ENCODE measurements at regions not wholly inside any gene's neighbourhood (a gene's known extent, or its start where the extent isn't known, plus 50 kb on each side); places are given as distances from the start of the nearest gene placed in this dataset.

DNA sequence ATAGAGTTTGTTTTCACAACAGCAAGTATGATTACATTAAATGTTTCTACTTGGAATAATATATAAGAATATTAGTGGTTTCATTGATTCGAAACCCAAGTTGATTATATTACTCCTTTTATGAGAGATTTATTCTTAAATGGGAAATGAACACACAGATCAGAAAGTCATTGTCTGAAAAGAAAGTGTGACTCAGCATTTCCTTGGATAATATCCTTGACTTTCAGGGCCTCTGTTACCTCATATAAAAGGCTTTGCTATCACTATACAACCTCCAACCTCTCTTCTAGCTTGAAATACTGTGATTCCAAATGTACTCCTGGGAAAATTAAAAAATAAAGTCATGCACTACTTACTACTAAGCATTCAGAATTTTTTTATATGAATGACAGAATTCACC is 295.3 kb upstream of the LYPLAL1 start:
- Histone ChIP-seq H3K27me3 (ENCODE audit: low read depth) (no peaks in the 10 kb centered on the region), H3K4me1 (no peaks in the 10 kb centered on the region), H3K4me3 (no peak overlapping the region), H3K27ac (no peak overlapping the region), H3K9me3 (no peaks in the 10 kb centered on the region), H3K36me3 (no peaks in the 10 kb centered on the region)
- TF ChIP-seq, protein P1, sequence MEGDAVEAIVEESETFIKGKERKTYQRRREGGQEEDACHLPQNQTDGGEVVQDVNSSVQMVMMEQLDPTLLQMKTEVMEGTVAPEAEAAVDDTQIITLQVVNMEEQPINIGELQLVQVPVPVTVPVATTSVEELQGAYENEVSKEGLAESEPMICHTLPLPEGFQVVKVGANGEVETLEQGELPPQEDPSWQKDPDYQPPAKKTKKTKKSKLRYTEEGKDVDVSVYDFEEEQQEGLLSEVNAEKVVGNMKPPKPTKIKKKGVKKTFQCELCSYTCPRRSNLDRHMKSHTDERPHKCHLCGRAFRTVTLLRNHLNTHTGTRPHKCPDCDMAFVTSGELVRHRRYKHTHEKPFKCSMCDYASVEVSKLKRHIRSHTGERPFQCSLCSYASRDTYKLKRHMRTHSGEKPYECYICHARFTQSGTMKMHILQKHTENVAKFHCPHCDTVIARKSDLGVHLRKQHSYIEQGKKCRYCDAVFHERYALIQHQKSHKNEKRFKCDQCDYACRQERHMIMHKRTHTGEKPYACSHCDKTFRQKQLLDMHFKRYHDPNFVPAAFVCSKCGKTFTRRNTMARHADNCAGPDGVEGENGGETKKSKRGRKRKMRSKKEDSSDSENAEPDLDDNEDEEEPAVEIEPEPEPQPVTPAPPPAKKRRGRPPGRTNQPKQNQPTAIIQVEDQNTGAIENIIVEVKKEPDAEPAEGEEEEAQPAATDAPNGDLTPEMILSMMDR (IDR thresholded peaks at IDR 0.05): no peak
- DNase-seq (no peak), ATAC-seq (no peak)
- intact Hi-C loops (cut with DNase I): no loop called here

DNA sequence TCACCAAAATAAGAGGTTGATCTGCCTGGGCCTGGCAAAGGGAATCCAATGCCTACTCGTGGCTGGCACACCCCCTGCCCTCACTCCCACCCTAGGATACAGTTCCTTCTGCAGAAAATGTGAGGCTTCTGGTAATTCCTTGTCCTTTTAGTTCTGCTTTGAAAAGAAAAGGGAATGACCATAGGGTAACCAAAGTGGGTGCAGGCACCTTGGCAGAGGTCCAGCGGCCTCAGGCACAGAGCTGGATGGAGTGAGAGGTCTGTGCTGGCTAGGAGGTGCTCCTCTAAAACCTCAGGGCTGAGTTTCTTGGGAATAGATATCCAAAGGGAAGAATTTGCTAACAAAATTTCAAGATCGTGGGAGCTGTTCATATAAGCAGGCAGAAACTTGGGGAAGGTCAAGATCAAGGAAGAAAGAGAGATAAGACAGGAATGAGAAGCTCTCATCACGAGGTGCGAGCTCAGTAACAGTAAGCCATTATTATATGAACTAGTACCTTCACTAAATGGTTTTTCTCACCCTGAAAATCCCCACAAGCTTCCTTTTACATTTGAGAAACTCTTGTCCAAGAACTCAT is 293.1 kb upstream of the LYPLAL1 start:
- Histone ChIP-seq H3K4me1 (no peaks in the 10 kb centered on the region), H3K4me3 (no peak overlapping the region), H3K9me3 (no peaks in the 10 kb centered on the region), H3K36me3 (no peaks in the 10 kb centered on the region), H3K27me3 (ENCODE audit: low read depth) (no peaks in the 10 kb centered on the region), H3K27ac (no peak overlapping the region)
- TF ChIP-seq, protein P1 (IDR thresholded peaks at IDR 0.05): no peak
- ATAC-seq (no peak), DNase-seq (no peak)
- intact Hi-C loops (cut with DNase I): no loop called here

DNA sequence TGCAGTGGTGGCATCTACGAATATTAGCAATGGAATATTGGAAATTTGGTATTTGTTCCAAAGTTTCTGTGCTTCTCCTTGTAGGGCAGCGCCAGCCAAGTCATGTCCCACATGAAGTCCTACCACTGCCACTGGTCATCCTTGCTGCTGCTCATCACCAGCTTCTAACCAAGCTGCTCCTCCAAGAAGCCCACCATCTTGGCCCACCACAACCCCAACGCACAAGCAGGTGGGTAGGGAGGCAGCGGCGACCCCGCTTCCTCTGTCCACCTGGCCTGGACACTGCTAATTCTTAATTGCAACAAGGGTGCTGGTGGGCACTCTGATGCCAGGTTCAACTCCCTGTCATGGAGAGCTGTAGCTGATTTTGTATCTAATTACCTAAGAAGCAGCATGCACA is 291.2 kb upstream of the LYPLAL1 start:
- TF ChIP-seq, protein P1 (IDR thresholded peaks at IDR 0.05): no peak
- ATAC-seq (no peak), DNase-seq (no peak)
- no peak overlapping the region for H3K27ac ChIP-seq
- H3K9me3 ChIP-seq: no peaks in the 10 kb centered on the region
- no peaks in the 10 kb centered on the region for H3K4me1 ChIP-seq
- intact Hi-C loops (cut with DNase I): no loop called here
- H3K36me3 ChIP-seq: no peaks in the 10 kb centered on the region
- H3K4me3 ChIP-seq: no peak overlapping the region
- no peaks in the 10 kb centered on the region for H3K27me3 ChIP-seq (ENCODE audit: low read depth)

DNA sequence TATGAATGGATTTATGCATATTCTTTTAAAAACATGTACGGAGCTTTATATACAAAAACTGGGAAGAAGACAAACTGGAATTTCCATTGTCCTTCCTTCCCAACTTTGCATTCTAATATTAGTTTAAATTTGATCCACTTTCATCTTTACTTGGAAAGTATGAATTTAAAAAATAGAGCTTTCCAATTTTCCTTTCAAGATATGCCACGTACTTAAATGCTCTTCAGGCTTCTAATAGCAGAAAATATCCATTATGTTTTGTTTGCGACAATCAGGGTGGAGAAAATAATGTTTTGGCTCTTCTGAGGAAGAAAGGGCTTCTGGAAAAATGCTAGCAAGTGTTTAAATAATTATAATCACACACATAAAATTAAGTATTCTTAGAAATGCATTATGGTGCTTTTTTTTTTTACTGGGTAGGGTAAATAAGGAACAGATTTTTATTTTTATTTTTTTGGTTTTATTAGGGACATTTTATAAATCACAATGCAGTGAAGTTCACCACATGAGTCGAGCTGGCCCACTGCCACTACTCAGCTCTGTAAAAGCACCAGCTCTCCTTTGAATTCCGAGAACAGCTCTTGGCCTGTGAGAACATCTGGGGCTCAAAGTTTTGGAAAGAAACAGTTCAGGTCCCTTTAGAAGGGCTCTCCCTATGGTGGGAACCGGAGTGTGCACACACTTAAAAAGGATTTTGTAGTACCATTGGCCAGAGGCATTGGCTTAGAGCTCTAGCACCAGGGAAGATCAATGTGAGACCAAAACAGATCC is 287.4 kb upstream of the LYPLAL1 start:
- Histone ChIP-seq H3K27me3 (ENCODE audit: low read depth) (no peaks in the 10 kb centered on the region), H3K9me3 (no peaks in the 10 kb centered on the region), H3K36me3 (no peaks in the 10 kb centered on the region), H3K27ac (no peak overlapping the region), H3K4me3 (no peak overlapping the region), H3K4me1 (no peaks in the 10 kb centered on the region)
- ATAC-seq (no peak), DNase-seq (no peak)
- TF ChIP-seq, protein P1 (IDR thresholded peaks at IDR 0.05): no peak
- intact Hi-C loops (cut with DNase I): no loop called here

DNA sequence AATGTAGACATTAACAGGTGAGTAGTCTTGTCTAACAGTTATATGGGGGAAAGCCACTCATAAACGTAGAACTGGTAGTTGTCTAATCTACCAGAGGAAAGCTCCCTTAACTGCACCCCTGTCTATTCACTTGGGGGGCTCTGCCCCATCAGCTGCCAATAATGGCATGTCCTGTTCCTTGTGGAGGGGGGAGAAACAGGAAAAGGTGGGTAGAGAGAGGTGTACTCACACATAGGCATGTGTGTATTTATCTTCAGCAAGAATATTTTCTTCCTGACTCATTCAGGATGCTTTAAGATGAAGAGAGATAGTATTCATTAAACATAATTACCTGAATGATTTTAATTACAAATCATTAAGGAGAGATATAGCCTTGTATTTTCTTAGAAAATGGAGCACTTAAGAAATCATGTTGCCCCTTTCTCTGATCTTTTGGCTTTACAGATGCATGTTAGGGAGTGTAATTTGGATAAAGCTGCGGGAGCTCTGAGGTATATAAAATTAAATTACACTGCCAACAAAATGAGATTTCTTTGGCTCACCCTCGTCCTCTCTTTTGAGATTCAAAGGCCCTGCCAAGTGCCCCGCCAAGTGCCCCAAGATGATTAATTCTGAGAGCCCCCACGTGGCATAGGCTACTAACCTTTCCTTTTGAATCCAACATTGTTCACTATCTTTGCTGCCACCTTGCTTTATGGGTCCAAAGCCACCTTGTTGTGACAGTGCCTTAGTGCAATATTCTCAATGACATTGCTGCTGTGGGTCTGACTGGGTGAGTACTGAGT is 286.3 kb upstream of the LYPLAL1 start:
- no peaks in the 10 kb centered on the region for H3K36me3 ChIP-seq
- TF ChIP-seq, protein P1 (IDR thresholded peaks at IDR 0.05): no peak
- no peak overlapping the region for H3K27ac ChIP-seq
- H3K9me3 ChIP-seq: no peaks in the 10 kb centered on the region
- no peaks in the 10 kb centered on the region for H3K4me1 ChIP-seq
- no peaks in the 10 kb centered on the region for H3K27me3 ChIP-seq (ENCODE audit: low read depth)
- intact Hi-C loops (cut with DNase I): no loop called here
- H3K4me3 ChIP-seq: no peak overlapping the region
- ATAC-seq: no peak
- DNase-seq: no peak

All from lower lobe of right lung (tissue), 2 donors.